H1 (cell line): ENCODE measurements at regions not wholly inside any gene's neighbourhood (a gene's known extent, or its start where the extent isn't known, plus 50 kb on each side); places are given as distances from the start of the nearest gene placed in this dataset.

Experiments used
- CTCF ChIA-PET: fragments of 300-600 bp; sonication (Branson Sonifier 250); formaldehyde crosslinking; loops from one replicate; lab custom pipeline; 2021; ENCODE audit not compliant: partially characterized antibody; lab: Charles Lee
- POLR2A ChIA-PET: fragments of 300-600 bp; sonication (Branson Sonifier 250); formaldehyde crosslinking; loops from one replicate; lab custom pipeline; 2021; ENCODE audit warnings: inconsistent platforms; ENCODE audit not compliant: partially characterized antibody; lab: Charles Lee
- DNase-seq, 2 experiments: peaks; one replicate each; pipeline versions ENCODE4 v3.0.0 to v3.0.0-alpha.2; 2010 to 2022; ENCODE audit warnings: low spot score in 2 of 2, low read depth in 1 of 2, mixed read lengths in 1 of 2
- FAIRE-seq: peaks from 2 replicates; lab custom pipeline; 2011; peaks lifted over from hg19 to GRCh38; lab: Jason Lieb, UNC
- H2AFZ ChIP-seq: 2 replicates; pipeline ENCODE4 v1.8.1; 2012; ENCODE audit warnings: low read length, inconsistent platforms
- H2AK5ac ChIP-seq: 2 replicates; pipeline ENCODE4 v1.6.1; 2013; ENCODE audit warnings: low read depth, low read length
- H2BK120ac ChIP-seq: replicated peaks from 2 replicates; pipeline ENCODE3; 2013; ENCODE audit warnings: low read depth, low read length, inconsistent platforms
- H2BK12ac ChIP-seq: 2 replicates; pipeline ENCODE4 v1.6.1; 2013; ENCODE audit warnings: low read depth, low read length
- H2BK15ac ChIP-seq: 2 replicates; pipeline ENCODE4 v1.6.1; 2013; ENCODE audit warnings: low read length
- H2BK20ac ChIP-seq: 2 replicates; pipeline ENCODE4 v1.6.1; 2013; ENCODE audit warnings: low read length
- H2BK5ac ChIP-seq: 2 replicates; pipeline ENCODE4 v1.6.1; 2013; ENCODE audit warnings: low read depth, low read length
- H3K14ac ChIP-seq: 2 replicates; pipeline ENCODE4 v1.6.1; 2013; ENCODE audit warnings: inconsistent platforms; ENCODE audit not compliant: insufficient read length
- H3K18ac ChIP-seq: 2 replicates; pipeline ENCODE4 v1.6.1; 2013; ENCODE audit warnings: low read length; ENCODE audit errors: extremely low read depth
- H3K23ac ChIP-seq: 2 replicates; pipeline ENCODE4 v1.6.1; 2013; ENCODE audit warnings: inconsistent platforms; ENCODE audit not compliant: insufficient read length
- H3K23me2 ChIP-seq: 2 replicates; pipeline ENCODE4 v1.6.1; 2013; ENCODE audit warnings: low read depth, low read length
- H3K27ac ChIP-seq: 2 replicates; pipeline ENCODE4 v1.6.1; 2011; ENCODE audit warnings: low read depth, low read length, inconsistent platforms
- H3K27me3 ChIP-seq, 4 experiments: replicated peaks in 1 of 4; 1 replicate in 1 of 4; 2 replicates in 3 of 4; pipeline versions ENCODE4 v1.6.1 to v1.8.1; 2011 to 2013; ENCODE audit warnings: low read length in 3 of 4, mild to moderate bottlenecking in 3 of 4, inconsistent platforms in 2 of 4, mixed read lengths in 2 of 4, moderate library complexity in 1 of 4; ENCODE audit not compliant: control insufficient read depth in 3 of 4, insufficient read depth in 3 of 4; ENCODE audit errors: extremely low read depth in 1 of 4
- H3K36me3 ChIP-seq, 4 experiments: 2 replicates each; pipeline versions ENCODE4 v1.6.1 to v1.8.1; 2011 to 2013; ENCODE audit warnings: mild to moderate bottlenecking in 4 of 4, low read length in 3 of 4, moderate library complexity in 2 of 4, control low read depth in 1 of 4, inconsistent platforms in 1 of 4; ENCODE audit not compliant: insufficient read depth in 4 of 4, control insufficient read depth in 2 of 4
- H3K4ac ChIP-seq: replicated peaks from 2 replicates; pipeline ENCODE3; 2013; ENCODE audit warnings: low read length, low read depth, mixed read lengths, inconsistent platforms; ENCODE audit not compliant: insufficient read length
- H3K4me1 ChIP-seq, 4 experiments: replicated peaks in 1 of 4; 1 replicate in 1 of 4; 2 replicates in 3 of 4; pipeline versions ENCODE4 v1.6.1 to v1.8.1; 2011 to 2013; ENCODE audit warnings: low read length in 3 of 4, inconsistent platforms in 2 of 4, mixed read lengths in 1 of 4; ENCODE audit not compliant: insufficient read depth in 4 of 4, control insufficient read depth in 3 of 4
- H3K4me2 ChIP-seq, 2 experiments: 2 replicates each; pipeline versions ENCODE4 v1.6.1 to v1.8.1; 2011 to 2013; ENCODE audit warnings: low read depth in 2 of 2, low read length in 2 of 2, control low read depth in 1 of 2, inconsistent platforms in 1 of 2, mild to moderate bottlenecking in 1 of 2; ENCODE audit not compliant: insufficient read depth in 1 of 2
- H3K4me3 ChIP-seq, 4 experiments: fragments of 200-600, 300-600 bp in 1 of 4; sonication (generic), shearing (Covaris generic), sonication (Bioruptor Twin) in 1 of 4; 2 replicates each; pipeline versions ENCODE4 v1.5.1 to v1.8.1; 2011 to 2016; ENCODE audit warnings: low read length in 4 of 4, low read depth in 3 of 4, control low read depth in 2 of 4, inconsistent platforms in 2 of 4, mild to moderate bottlenecking in 2 of 4, mixed read lengths in 1 of 4, moderate library complexity in 1 of 4; ENCODE audit not compliant: insufficient read depth in 2 of 4; ENCODE audit errors: extremely low read depth in 1 of 4
- H3K56ac ChIP-seq: replicated peaks from 2 replicates; pipeline ENCODE3; 2013; ENCODE audit warnings: low read depth, mild to moderate bottlenecking, mixed read lengths, low read length, inconsistent platforms; ENCODE audit not compliant: insufficient read length
- H3K79me1 ChIP-seq: 2 replicates; pipeline ENCODE4 v1.6.1; 2013; ENCODE audit warnings: low read depth, low read length, control low read depth
- H3K79me2 ChIP-seq, 2 experiments: 2 replicates each; pipeline versions ENCODE4 v1.6.1 to v1.8.1; 2012 to 2013; ENCODE audit warnings: low read length in 2 of 2, mild to moderate bottlenecking in 2 of 2, inconsistent platforms in 1 of 2; ENCODE audit not compliant: insufficient read depth in 2 of 2, control insufficient read depth in 1 of 2
- H3K9ac ChIP-seq, 4 experiments: replicated peaks in 1 of 4; 1 replicate in 1 of 4; 2 replicates in 3 of 4; pipeline versions ENCODE4 v1.6.1 to v1.8.1; 2011 to 2013; ENCODE audit warnings: low read depth in 3 of 4, low read length in 3 of 4, control low read depth in 2 of 4, mild to moderate bottlenecking in 2 of 4, moderate library complexity in 2 of 4, inconsistent platforms in 1 of 4; ENCODE audit errors: extremely low read depth in 1 of 4
- H3K9me3 ChIP-seq, 2 experiments: 2 replicates each; pipeline versions ENCODE4 v1.6.1 to v1.8.1; 2012 to 2013; ENCODE audit warnings: mild to moderate bottlenecking in 2 of 2, moderate library complexity in 2 of 2, control low read depth in 1 of 2, inconsistent platforms in 1 of 2, low read depth in 1 of 2, low read length in 1 of 2, mixed read lengths in 1 of 2; ENCODE audit not compliant: insufficient read depth in 2 of 2
- H4K20me1 ChIP-seq, 2 experiments: replicated peaks in 1 of 2; 2 replicates each; pipeline versions ENCODE3 to v1.8.1; 2011 to 2013; ENCODE audit warnings: inconsistent platforms in 2 of 2, low read length in 2 of 2, mild to moderate bottlenecking in 1 of 2; ENCODE audit not compliant: insufficient read depth in 2 of 2, control insufficient read depth in 1 of 2
- H4K5ac ChIP-seq: 2 replicates; pipeline ENCODE4 v1.6.1; 2013; ENCODE audit warnings: low read length, low read depth, mixed read lengths, inconsistent platforms; ENCODE audit not compliant: insufficient read length
- H4K8ac ChIP-seq: 2 replicates; pipeline ENCODE4 v1.8.0; 2013; ENCODE audit warnings: mild to moderate bottlenecking, moderate library complexity, low read length, inconsistent platforms; ENCODE audit not compliant: insufficient read depth; ENCODE audit errors: extremely low read depth
- H4K91ac ChIP-seq: replicated peaks from 2 replicates; pipeline ENCODE3; 2013; ENCODE audit warnings: low read length, mixed read lengths, inconsistent platforms; ENCODE audit not compliant: insufficient read length
- BRCA1 ChIP-seq: IDR thresholded peaks from 2 replicates; pipeline ENCODE4 v1.6.1; 2012; ENCODE audit warnings: low read depth, low read length, improper control_type of control experiment
- CBX5 ChIP-seq: fragments of 300-800, 300-1000 bp; sonication (generic); IDR thresholded peaks from 2 replicates; pipeline ENCODE4 v1.7.1; 2016; ENCODE audit warnings: antibody characterized with exemption, low read length, low read depth
- CREB1 ChIP-seq: IDR thresholded peaks from 2 replicates; pipeline ENCODE4 v1.6.1; 2012; ENCODE audit warnings: inconsistent platforms
- CTBP2 ChIP-seq: IDR thresholded peaks from 2 replicates; pipeline ENCODE4 v1.7.0; 2011; ENCODE audit warnings: borderline replicate concordance, mild to moderate bottlenecking, moderate library complexity, mixed read lengths, low read length; ENCODE audit not compliant: insufficient read depth, insufficient read length
- E2F6 ChIP-seq: IDR thresholded peaks from 2 replicates; pipeline ENCODE4 v1.6.1; 2012; ENCODE audit warnings: inconsistent platforms
- HDAC6 ChIP-seq: IDR thresholded peaks from one replicate; pipeline ENCODE4 v1.7.1; 2012; ENCODE audit warnings: low read depth, mild to moderate bottlenecking, inconsistent platforms, low read length, moderate library complexity
- NRF1 ChIP-seq: IDR thresholded peaks from 2 replicates; pipeline ENCODE4 v1.6.1; 2011; ENCODE audit warnings: mild to moderate bottlenecking, low read depth, low read length, improper control_type of control experiment
- RXRA ChIP-seq: IDR thresholded peaks from 2 replicates; pipeline ENCODE4 v1.6.1; 2011; ENCODE audit warnings: low read depth, mild to moderate bottlenecking, low read length, moderate library complexity; ENCODE audit not compliant: insufficient read depth
- SIX5 ChIP-seq: IDR thresholded peaks from 2 replicates; pipeline ENCODE4 v1.6.1; 2011; ENCODE audit warnings: mild to moderate bottlenecking, low read depth, low read length
- SP1 ChIP-seq: IDR thresholded peaks from 2 replicates; pipeline ENCODE4 v1.6.1; 2011; ENCODE audit warnings: low read depth, low read length
- TEAD4 ChIP-seq: IDR thresholded peaks from 2 replicates; pipeline ENCODE4 v1.6.1; 2012; ENCODE audit warnings: low read depth, low read length, inconsistent platforms, mixed read lengths
- YY1 ChIP-seq: IDR thresholded peaks from 2 replicates; pipeline ENCODE4 v1.6.1; 2011; ENCODE audit warnings: low read depth, mild to moderate bottlenecking, low read length
- WGBS, 2 experiments: shearing (Covaris generic) in 1 of 2; methylation state at CpG; one replicate each; pipeline versions ENCODE4 v1.1.6 to v1.1.7; 2013 to 2015; ENCODE audit warnings: low lambda C conversion rate in 2 of 2, mixed read lengths in 2 of 2, inconsistent platforms in 1 of 2, low coverage in 1 of 2, missing lambda C conversion rate in 1 of 2; ENCODE audit not compliant: insufficient replicate concordance in 2 of 2, insufficient coverage in 1 of 2, insufficient read length in 1 of 2; ENCODE audit errors: extremely low coverage in 1 of 2, missing lambda C conversion rate in 1 of 2; 5-methylcytosine and 5-hydroxymethylcytosine counted together
- TF ChIP-seq, protein P1 (sequence below), 3 experiments: IDR thresholded peaks; 1 replicate in 2 of 3; 2 replicates in 1 of 3; pipeline versions ENCODE4 v1.5.1 to v1.6.1; 2011; ENCODE audit warnings: low read length in 3 of 3, mild to moderate bottlenecking in 3 of 3, inconsistent platforms in 2 of 3, low read depth in 1 of 3, moderate library complexity in 1 of 3; ENCODE audit not compliant: insufficient read depth in 1 of 3; ENCODE audit errors: control extremely low read depth in 1 of 3

GRCh38 chr12:65590318-65590717, 234.0 kb upstream of the HMGA2 start:
- Histone ChIP-seq H2AFZ (no peak overlapping the region), H4K91ac (no peak overlapping the region), H3K56ac (no peak overlapping the region), H2BK20ac (no peak overlapping the region), H2BK5ac (no peak overlapping the region), H3K9me3 (no peaks in the 10 kb centered on the region), H3K27ac (no peak overlapping the region), H2BK120ac (no peak overlapping the region), H3K36me3 (no peaks in the 10 kb centered on the region), H3K4me1 (peaks cover 0 to 5% (median 2%) of the 10 kb centered on the region in 4 experiments; a peak in 3 of 7 replicates), H2AK5ac (no peak overlapping the region), H4K8ac (no peak overlapping the region), H3K23ac (no peak overlapping the region), H3K27me3 (no peaks in the 10 kb centered on the region), H3K18ac (no peak overlapping the region), H2BK15ac (no peak overlapping the region), H4K5ac (no peak overlapping the region), H3K14ac (no peak overlapping the region), H2BK12ac (no peak overlapping the region), H3K4me3 (no peak overlapping the region), H3K9ac (no peak overlapping the region), H3K79me2 (no peaks in the 10 kb centered on the region), H3K4ac (no peak overlapping the region), H3K79me1 (no peaks in the 10 kb centered on the region), H3K23me2 (no peaks in the 10 kb centered on the region), H4K20me1 (no peaks in the 10 kb centered on the region), H3K4me2 (no peak overlapping the region)
- DNase-seq (no peak), FAIRE-seq (no peak)
- ChIA-PET CTCF (interaction anchor here (0.7 to 2.4 kb wide), 2 partner anchors 23 to 33 kb away, joined by 3 to 7 read pairs; no protein-coding TSS in a partner anchor), POLR2A (no interaction called here)
- 90% methylated on average over 4 of the region's 4 CpGs; no CpG with 5 or more reads in 1 of the 2 experiments for WGBS, 2 experiments
- no peak for TF ChIP-seq SIX5
- TF ChIP-seq, protein P1, sequence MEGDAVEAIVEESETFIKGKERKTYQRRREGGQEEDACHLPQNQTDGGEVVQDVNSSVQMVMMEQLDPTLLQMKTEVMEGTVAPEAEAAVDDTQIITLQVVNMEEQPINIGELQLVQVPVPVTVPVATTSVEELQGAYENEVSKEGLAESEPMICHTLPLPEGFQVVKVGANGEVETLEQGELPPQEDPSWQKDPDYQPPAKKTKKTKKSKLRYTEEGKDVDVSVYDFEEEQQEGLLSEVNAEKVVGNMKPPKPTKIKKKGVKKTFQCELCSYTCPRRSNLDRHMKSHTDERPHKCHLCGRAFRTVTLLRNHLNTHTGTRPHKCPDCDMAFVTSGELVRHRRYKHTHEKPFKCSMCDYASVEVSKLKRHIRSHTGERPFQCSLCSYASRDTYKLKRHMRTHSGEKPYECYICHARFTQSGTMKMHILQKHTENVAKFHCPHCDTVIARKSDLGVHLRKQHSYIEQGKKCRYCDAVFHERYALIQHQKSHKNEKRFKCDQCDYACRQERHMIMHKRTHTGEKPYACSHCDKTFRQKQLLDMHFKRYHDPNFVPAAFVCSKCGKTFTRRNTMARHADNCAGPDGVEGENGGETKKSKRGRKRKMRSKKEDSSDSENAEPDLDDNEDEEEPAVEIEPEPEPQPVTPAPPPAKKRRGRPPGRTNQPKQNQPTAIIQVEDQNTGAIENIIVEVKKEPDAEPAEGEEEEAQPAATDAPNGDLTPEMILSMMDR (IDR thresholded peaks at IDR 0.05; ENCODE audit: control extremely low read depth in 1 of 3, insufficient read depth in 1 of 3, low read depth in 1 of 3, low read length in 3 of 3), result no peak
- TF ChIP-seq CTBP2, result no peak
- TF ChIP-seq RXRA, result no peak
- TF ChIP-seq CBX5, result no peak
- no peak for TF ChIP-seq E2F6
- TF ChIP-seq TEAD4, result no peak
- no peak for TF ChIP-seq SP1
- TF ChIP-seq NRF1, result no peak
- no peak for TF ChIP-seq YY1
- TF ChIP-seq CREB1, result no peak
- TF ChIP-seq HDAC6, result no peak
- no peak for TF ChIP-seq BRCA1
